ENCODE measurements at regions not wholly inside any gene's neighbourhood (a gene's known extent, or its start where the extent isn't known, plus 50 kb on each side); places are given as distances from the start of the nearest gene placed in this dataset.
"Not testable (repeated sequence)": the region's sequence is repeated elsewhere in the genome, so short reads cannot be mapped to it uniquely, and the experiment has no call there.

DNA sequence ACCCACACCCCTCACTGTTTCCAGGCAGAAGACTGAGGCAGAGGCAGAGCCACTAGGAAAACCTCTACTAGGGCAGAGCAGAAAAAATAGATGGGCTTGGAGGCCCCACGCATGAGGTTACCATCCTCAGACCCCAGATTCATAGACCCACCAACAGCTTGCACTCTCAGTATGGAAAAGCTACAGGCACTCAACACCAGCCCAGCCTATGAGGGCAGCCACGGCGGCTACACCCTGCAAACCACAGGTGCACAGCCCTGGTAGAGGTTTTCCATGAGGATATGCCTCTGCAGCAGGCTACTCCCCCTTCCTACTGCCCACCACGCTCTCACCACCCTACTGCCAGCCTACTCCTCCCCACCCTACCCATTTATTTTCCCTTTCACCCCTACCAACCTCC is 235.1 kb downstream of the CWH43 start:
- intact Hi-C loops (cut with micrococcal nuclease), result no loop called here

DNA sequence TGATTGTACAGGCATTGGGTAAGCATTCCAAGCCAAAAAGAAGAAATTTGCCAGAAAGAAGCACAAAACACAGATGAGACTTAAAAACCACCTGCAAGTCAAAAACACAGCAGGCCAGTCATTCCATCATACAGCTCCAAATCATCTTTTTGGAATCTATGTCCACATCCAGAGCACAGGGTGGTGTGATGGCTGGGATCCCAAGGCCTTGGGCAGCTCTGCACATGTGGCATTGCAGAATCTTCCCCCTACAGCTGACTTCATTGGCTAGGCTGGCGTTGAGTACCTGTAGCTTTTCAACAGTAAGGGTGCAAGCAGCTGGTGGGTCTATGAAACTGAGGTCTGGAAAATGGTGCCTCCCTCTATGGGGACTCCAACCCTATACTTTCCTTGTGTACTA is 236.7 kb downstream of the CWH43 start:
- H3K36me3 ChIP-seq (ENCODE audit: control insufficient read depth in 2 of 3, insufficient read depth in 3 of 3, low read length in 3 of 3); POLR2A ChIA-PET; H3K4me1 Mint-ChIP-seq; H3K27me3 Mint-ChIP-seq; H3K4me1 ChIP-seq (ENCODE audit: control insufficient read depth in 2 of 2, insufficient read depth in 2 of 2, low read length in 2 of 2); H3K27ac ChIP-seq (ENCODE audit: low read depth, low read length); H3K4me3 ChIP-seq (ENCODE audit: low read length); H3K4me3 Mint-ChIP-seq; CTCF ChIA-PET; H3K27me3 ChIP-seq (ENCODE audit: control insufficient read depth in 2 of 2, insufficient read depth in 2 of 2, low read length in 2 of 2); H3K27ac Mint-ChIP-seq; ATAC-seq; H3K9me3 ChIP-seq (ENCODE audit: control insufficient read depth in 2 of 3, low read length in 3 of 3); DNase-seq; intact Hi-C loops (cut with micrococcal nuclease): not testable (repeated sequence)
- peaks cover 12 to 45% (median 28%) of the 10 kb centered on the region in 11 donors for H3K9me3 Mint-ChIP-seq
- H3K36me3 Mint-ChIP-seq, result peaks cover 0 to 14% (median 0%) of the 10 kb centered on the region in 5 donors

More for the DNA sequence above, 235.1 kb downstream of the CWH43 start:
- H3K36me3 ChIP-seq (ENCODE audit: control insufficient read depth in 2 of 3, insufficient read depth in 3 of 3, low read length in 3 of 3), result no peaks in the 10 kb centered on the region
- H3K4me3 Mint-ChIP-seq, result no peak overlapping the region
- H3K27me3 ChIP-seq (ENCODE audit: control insufficient read depth in 2 of 2, insufficient read depth in 2 of 2, low read length in 2 of 2), result no peaks in the 10 kb centered on the region
- H3K27me3 Mint-ChIP-seq, result no peaks in the 10 kb centered on the region
- ATAC-seq (no peak), DNase-seq (no peak)
- H3K9me3 ChIP-seq (ENCODE audit: control insufficient read depth in 2 of 3, low read length in 3 of 3), result peaks cover 0 to 8% (median 0%) of the 10 kb centered on the region in 3 experiments
- no peak overlapping the region for H3K27ac Mint-ChIP-seq
- no peak overlapping the region for H3K4me3 ChIP-seq (ENCODE audit: low read length)
- CTCF ChIA-PET, result no interaction called here
- no peaks in the 10 kb centered on the region for H3K4me1 Mint-ChIP-seq
- H3K36me3 Mint-ChIP-seq, result peaks cover 0 to 14% (median 0%) of the 10 kb centered on the region in 5 donors
- POLR2A ChIA-PET, result no interaction called here
- no peak overlapping the region for H3K27ac ChIP-seq (ENCODE audit: low read depth, low read length)
- peaks cover 12 to 47% (median 37%) of the 10 kb centered on the region in 11 donors for H3K9me3 Mint-ChIP-seq
- H3K4me1 ChIP-seq (ENCODE audit: control insufficient read depth in 2 of 2, insufficient read depth in 2 of 2, low read length in 2 of 2), result no peaks in the 10 kb centered on the region

DNA sequence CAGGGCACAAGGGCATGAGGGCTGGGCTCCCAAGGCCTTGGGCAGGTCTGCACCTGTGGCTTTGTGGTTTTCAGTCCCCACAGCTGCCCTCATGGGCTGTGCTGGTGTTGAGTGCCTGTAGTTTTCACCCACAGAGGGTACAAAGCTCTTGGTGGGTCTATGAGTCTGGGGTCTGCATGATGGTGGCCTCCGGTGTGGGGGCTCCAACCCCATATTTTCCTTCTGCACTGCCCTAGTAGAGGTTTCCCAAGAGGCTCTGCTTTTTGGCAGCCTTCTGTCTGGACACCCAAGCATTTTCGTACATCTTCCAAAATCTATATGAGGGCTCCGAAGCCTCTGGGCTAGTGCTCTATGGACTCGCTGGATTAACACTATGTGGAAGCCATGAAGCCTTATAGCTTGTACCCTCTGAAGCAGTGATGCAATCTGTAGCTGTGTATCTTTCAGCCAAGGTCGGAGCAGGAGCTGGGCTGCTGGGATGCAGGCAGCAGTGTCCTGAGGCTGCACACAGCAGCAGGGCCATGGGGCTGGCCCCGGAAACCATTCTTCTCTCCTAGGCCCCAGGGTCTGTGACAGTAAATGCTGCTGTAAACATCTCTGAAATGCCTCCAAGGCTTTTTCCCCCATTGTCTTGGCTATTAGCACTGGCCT is 240.3 kb downstream of the CWH43 start:
- POLR2A ChIA-PET; H3K4me3 ChIP-seq (ENCODE audit: low read length); H3K36me3 Mint-ChIP-seq; H3K27me3 ChIP-seq (ENCODE audit: control insufficient read depth in 2 of 2, insufficient read depth in 2 of 2, low read length in 2 of 2); H3K4me3 Mint-ChIP-seq; H3K4me1 Mint-ChIP-seq; H3K27me3 Mint-ChIP-seq; H3K27ac ChIP-seq (ENCODE audit: low read depth, low read length); H3K27ac Mint-ChIP-seq; DNase-seq; CTCF ChIA-PET; intact Hi-C loops (cut with micrococcal nuclease); H3K9me3 ChIP-seq (ENCODE audit: control insufficient read depth in 2 of 3, low read length in 3 of 3); ATAC-seq; H3K4me1 ChIP-seq (ENCODE audit: control insufficient read depth in 2 of 2, insufficient read depth in 2 of 2, low read length in 2 of 2); H3K36me3 ChIP-seq (ENCODE audit: control insufficient read depth in 2 of 3, insufficient read depth in 3 of 3, low read length in 3 of 3): not testable (repeated sequence)
- H3K9me3 Mint-ChIP-seq, result peaks cover 7 to 39% (median 17%) of the 10 kb centered on the region in 11 donors

DNA sequence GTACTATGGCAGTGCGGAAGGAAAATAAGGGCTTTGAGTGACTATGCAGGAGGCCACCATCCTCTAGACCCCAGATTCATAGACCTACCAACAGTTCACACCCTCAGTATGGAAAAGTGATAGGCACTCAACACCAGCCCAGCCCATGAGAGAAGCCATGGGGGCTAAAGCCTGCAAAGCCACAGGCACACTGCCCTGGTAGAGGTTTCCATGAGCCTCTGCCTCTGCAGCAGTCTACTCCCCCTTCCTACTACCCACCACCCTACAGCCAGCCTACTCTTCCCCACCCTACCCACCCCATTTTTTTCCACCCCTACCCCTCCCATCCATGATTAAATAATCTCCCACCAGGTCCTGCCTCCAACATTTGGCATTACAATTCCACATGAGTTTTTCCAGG is 241.9 kb downstream of the CWH43 start:
- H3K4me3 ChIP-seq (ENCODE audit: low read length); H3K4me1 ChIP-seq (ENCODE audit: control insufficient read depth in 2 of 2, insufficient read depth in 2 of 2, low read length in 2 of 2); H3K27me3 Mint-ChIP-seq; H3K9me3 ChIP-seq (ENCODE audit: control insufficient read depth in 2 of 3, low read length in 3 of 3); H3K4me1 Mint-ChIP-seq; DNase-seq; CTCF ChIA-PET; H3K27me3 ChIP-seq (ENCODE audit: control insufficient read depth in 2 of 2, insufficient read depth in 2 of 2, low read length in 2 of 2); H3K4me3 Mint-ChIP-seq; H3K27ac Mint-ChIP-seq; POLR2A ChIA-PET; ATAC-seq; H3K27ac ChIP-seq (ENCODE audit: low read depth, low read length); intact Hi-C loops (cut with micrococcal nuclease); H3K36me3 ChIP-seq (ENCODE audit: control insufficient read depth in 2 of 3, insufficient read depth in 3 of 3, low read length in 3 of 3); H3K36me3 Mint-ChIP-seq: not testable (repeated sequence)
- peaks cover 2 to 24% (median 6%) of the 10 kb centered on the region in 11 donors for H3K9me3 Mint-ChIP-seq

DNA sequence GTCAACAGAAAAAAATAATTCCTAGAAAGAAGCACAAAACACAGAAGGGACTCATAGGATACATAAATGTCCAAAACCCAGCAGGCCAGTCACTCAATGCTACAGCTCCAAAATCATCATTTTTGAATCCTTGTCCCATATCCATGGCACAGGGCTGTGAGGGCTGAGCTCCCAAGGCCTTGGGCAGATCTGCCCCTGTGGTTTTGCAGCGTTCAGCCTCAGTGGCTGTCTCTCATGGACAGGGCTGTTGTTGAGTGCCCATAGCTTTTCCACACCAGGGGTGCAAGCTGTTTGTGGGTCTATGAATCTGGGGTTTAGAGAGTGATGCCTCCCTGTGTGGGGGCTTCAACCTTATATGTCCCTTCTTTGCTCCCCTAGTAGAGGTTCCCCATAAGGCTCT is 243.2 kb downstream of the CWH43 start:
- H3K36me3 ChIP-seq (ENCODE audit: control insufficient read depth in 2 of 3, insufficient read depth in 3 of 3, low read length in 3 of 3); POLR2A ChIA-PET; H3K27me3 Mint-ChIP-seq; H3K4me1 Mint-ChIP-seq; intact Hi-C loops (cut with micrococcal nuclease); DNase-seq; ATAC-seq; H3K27ac Mint-ChIP-seq; H3K4me3 Mint-ChIP-seq; H3K27ac ChIP-seq (ENCODE audit: low read depth, low read length); H3K4me1 ChIP-seq (ENCODE audit: control insufficient read depth in 2 of 2, insufficient read depth in 2 of 2, low read length in 2 of 2); H3K27me3 ChIP-seq (ENCODE audit: control insufficient read depth in 2 of 2, insufficient read depth in 2 of 2, low read length in 2 of 2); H3K4me3 ChIP-seq (ENCODE audit: low read length); H3K9me3 ChIP-seq (ENCODE audit: control insufficient read depth in 2 of 3, low read length in 3 of 3); H3K36me3 Mint-ChIP-seq; CTCF ChIA-PET: not testable (repeated sequence)
- peaks cover 1 to 18% (median 3%) of the 10 kb centered on the region in 11 donors for H3K9me3 Mint-ChIP-seq

DNA sequence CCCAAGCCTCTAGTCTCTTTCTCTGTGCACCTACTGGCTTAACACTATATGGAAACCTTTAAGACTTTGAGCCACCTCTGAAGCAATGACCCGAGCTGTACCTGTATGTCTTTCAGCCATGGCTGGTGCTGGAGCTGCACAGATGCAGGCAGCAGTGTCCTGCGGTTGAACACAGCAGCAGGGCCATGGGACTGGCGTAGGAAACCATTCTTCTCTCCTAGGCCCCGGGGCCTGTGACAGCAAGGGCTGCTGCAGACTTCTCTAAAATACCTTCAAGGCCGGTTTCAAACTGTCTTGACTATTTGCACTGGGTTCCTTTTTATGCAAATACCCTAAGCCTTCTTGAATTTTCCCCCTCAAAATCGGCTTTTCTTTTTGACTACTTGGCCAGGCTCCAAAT is 243.6 kb downstream of the CWH43 start:
- peaks cover 0 to 18% (median 3%) of the 10 kb centered on the region in 11 donors for H3K9me3 Mint-ChIP-seq
- H3K4me3 ChIP-seq (ENCODE audit: low read length); DNase-seq; H3K27ac Mint-ChIP-seq; H3K4me3 Mint-ChIP-seq; H3K4me1 ChIP-seq (ENCODE audit: control insufficient read depth in 2 of 2, insufficient read depth in 2 of 2, low read length in 2 of 2); H3K36me3 Mint-ChIP-seq; H3K27me3 ChIP-seq (ENCODE audit: control insufficient read depth in 2 of 2, insufficient read depth in 2 of 2, low read length in 2 of 2); POLR2A ChIA-PET; CTCF ChIA-PET; H3K36me3 ChIP-seq (ENCODE audit: control insufficient read depth in 2 of 3, insufficient read depth in 3 of 3, low read length in 3 of 3); H3K27me3 Mint-ChIP-seq; intact Hi-C loops (cut with micrococcal nuclease); H3K9me3 ChIP-seq (ENCODE audit: control insufficient read depth in 2 of 3, low read length in 3 of 3); H3K27ac ChIP-seq (ENCODE audit: low read depth, low read length); ATAC-seq; H3K4me1 Mint-ChIP-seq: not testable (repeated sequence)

DNA sequence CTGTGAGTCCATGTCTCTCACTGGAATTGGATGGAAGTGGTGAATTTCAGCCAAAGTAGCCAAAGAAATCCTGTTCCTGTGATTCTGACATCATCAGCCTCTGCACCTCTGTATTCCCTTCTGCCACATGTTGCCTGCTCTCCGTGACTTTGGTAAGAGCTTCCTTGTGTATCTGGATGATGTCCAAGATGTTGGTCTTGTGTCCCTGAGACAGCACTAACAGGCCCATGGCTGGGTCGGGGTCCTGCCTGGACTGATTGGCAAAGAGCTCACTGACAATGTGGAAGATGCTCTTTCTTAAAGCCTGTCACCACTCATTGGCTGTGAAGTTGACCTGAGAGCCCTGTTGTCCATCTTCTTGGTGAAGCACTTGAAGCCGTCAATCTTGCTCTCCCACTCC is 247.3 kb downstream of the CWH43 start:
- H3K27ac Mint-ChIP-seq; H3K9me3 ChIP-seq (ENCODE audit: control insufficient read depth in 2 of 3, low read length in 3 of 3); H3K27me3 ChIP-seq (ENCODE audit: control insufficient read depth in 2 of 2, insufficient read depth in 2 of 2, low read length in 2 of 2); H3K4me1 ChIP-seq (ENCODE audit: control insufficient read depth in 2 of 2, insufficient read depth in 2 of 2, low read length in 2 of 2); H3K4me3 Mint-ChIP-seq; DNase-seq; H3K36me3 ChIP-seq (ENCODE audit: control insufficient read depth in 2 of 3, insufficient read depth in 3 of 3, low read length in 3 of 3); H3K4me3 ChIP-seq (ENCODE audit: low read length); POLR2A ChIA-PET; H3K27me3 Mint-ChIP-seq; H3K27ac ChIP-seq (ENCODE audit: low read depth, low read length); ATAC-seq; CTCF ChIA-PET; intact Hi-C loops (cut with micrococcal nuclease); H3K4me1 Mint-ChIP-seq; H3K36me3 Mint-ChIP-seq: not testable (repeated sequence)
- peaks cover 0 to 21% (median 8%) of the 10 kb centered on the region in 11 donors for H3K9me3 Mint-ChIP-seq

Data from naive thymus-derived CD4-positive, alpha-beta T cell (primary cell).